Lower leg skin (tissue), 3 donors: ENCODE measurements at regions not wholly inside any gene's neighbourhood (a gene's known extent, or its start where the extent isn't known, plus 50 kb on each side); places are given as distances from the start of the nearest gene placed in this dataset.

Experiments used
- POLR2A ChIP-seq, 2 donors: fragments of 450-650 bp; IDR thresholded peaks; one replicate each; pipeline ENCODE4 v1.6.1; 2016 to 2017; ENCODE audit warnings: antibody characterized with exemption in 2 of 2, mild to moderate bottlenecking in 1 of 2, moderate library complexity in 1 of 2
- TF ChIP-seq, protein P1 (sequence below), 3 donors: fragments of 450-650 bp; IDR thresholded peaks; one replicate each; pipeline ENCODE4 v1.5.1; 2016; ENCODE audit warnings: antibody characterized with exemption in 3 of 3, mild to moderate bottlenecking in 3 of 3, moderate library complexity in 2 of 3

DNA sequence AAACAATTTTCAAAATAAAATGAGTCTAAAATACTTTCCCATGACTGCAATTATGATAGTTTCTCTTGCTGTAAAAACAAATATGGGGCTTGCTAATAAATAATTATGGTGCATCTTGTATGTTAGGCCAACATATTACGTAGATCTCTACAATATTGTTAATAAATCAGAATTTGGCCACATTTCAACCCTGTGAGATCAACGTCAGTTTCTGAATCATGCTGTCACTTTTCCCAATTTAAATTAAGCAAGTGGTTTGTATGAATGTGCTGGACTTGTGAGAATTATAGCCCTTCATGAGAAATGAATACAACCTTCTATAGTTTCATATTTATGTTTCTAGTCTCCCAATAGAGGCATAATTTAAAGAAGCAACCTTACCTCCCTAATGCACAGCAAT is 808.9 kb downstream of the SUCLG1 start:
- TF ChIP-seq, protein P1, sequence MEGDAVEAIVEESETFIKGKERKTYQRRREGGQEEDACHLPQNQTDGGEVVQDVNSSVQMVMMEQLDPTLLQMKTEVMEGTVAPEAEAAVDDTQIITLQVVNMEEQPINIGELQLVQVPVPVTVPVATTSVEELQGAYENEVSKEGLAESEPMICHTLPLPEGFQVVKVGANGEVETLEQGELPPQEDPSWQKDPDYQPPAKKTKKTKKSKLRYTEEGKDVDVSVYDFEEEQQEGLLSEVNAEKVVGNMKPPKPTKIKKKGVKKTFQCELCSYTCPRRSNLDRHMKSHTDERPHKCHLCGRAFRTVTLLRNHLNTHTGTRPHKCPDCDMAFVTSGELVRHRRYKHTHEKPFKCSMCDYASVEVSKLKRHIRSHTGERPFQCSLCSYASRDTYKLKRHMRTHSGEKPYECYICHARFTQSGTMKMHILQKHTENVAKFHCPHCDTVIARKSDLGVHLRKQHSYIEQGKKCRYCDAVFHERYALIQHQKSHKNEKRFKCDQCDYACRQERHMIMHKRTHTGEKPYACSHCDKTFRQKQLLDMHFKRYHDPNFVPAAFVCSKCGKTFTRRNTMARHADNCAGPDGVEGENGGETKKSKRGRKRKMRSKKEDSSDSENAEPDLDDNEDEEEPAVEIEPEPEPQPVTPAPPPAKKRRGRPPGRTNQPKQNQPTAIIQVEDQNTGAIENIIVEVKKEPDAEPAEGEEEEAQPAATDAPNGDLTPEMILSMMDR (IDR thresholded peaks at IDR 0.05) = no peak
- no peak for TF ChIP-seq POLR2A (IDR thresholded peaks at IDR 0.05)
